Smooth muscle cell (in vitro differentiated cells): ENCODE measurements at regions not wholly inside any gene's neighbourhood (a gene's known extent, or its start where the extent isn't known, plus 50 kb on each side); places are given as distances from the start of the nearest gene placed in this dataset.

Source experiments
- DNase-seq: peaks from one replicate; lab custom pipeline; 2025; ENCODE audit not compliant: unreplicated experiment; lab: John Stamatoyannopoulos, UW
- H2AFZ ChIP-seq: fragments of 200-600 bp; sonication (generic); 2 replicates; pipeline ENCODE4 v1.6.0; 2016; ENCODE audit warnings: antibody characterized with exemption, low read depth, mild to moderate bottlenecking
- H3F3A ChIP-seq: fragments of 200-600 bp; sonication (generic); 2 replicates; pipeline ENCODE4 v1.6.0; 2017; ENCODE audit warnings: antibody characterized with exemption, low read depth
- H3K27ac ChIP-seq: fragments of 200-600 bp; sonication (generic); 2 replicates; pipeline ENCODE4 v1.5.1; 2016; ENCODE audit warnings: low read depth, mild to moderate bottlenecking
- H3K27me3 ChIP-seq: fragments of 200-600 bp; sonication (generic); 2 replicates; pipeline ENCODE4 v1.6.1; 2016; ENCODE audit warnings: low read depth, mild to moderate bottlenecking
- H3K36me3 ChIP-seq: fragments of 200-600 bp; sonication (generic); 2 replicates; pipeline ENCODE4 v1.5.1; 2016; ENCODE audit warnings: low read depth
- H3K4me1 ChIP-seq: fragments of 200-600 bp; sonication (generic); 2 replicates; pipeline ENCODE4 v1.5.1; 2016; ENCODE audit warnings: low read depth
- H3K4me2 ChIP-seq: fragments of 200-600 bp; sonication (generic); 2 replicates; pipeline ENCODE4 v1.6.0; 2016; ENCODE audit warnings: mild to moderate bottlenecking
- H3K4me3 ChIP-seq: fragments of 200-600 bp; sonication (generic); 2 replicates; pipeline ENCODE4 v1.5.1; 2016; ENCODE audit warnings: mild to moderate bottlenecking
- H3K79me2 ChIP-seq: fragments of 200-600 bp; sonication (generic); 2 replicates; pipeline ENCODE4 v1.6.0; 2016; ENCODE audit warnings: low read depth, mild to moderate bottlenecking
- H3K9ac ChIP-seq: fragments of 200-600 bp; sonication (generic); 2 replicates; pipeline ENCODE4 v1.6.0; 2016; ENCODE audit warnings: low read depth
- H3K9me3 ChIP-seq: fragments of 200-600 bp; sonication (generic); replicated peaks from 2 replicates; pipeline ENCODE4 v1.5.1; 2016; ENCODE audit warnings: low read depth
- H4K20me1 ChIP-seq: fragments of 200-600 bp; sonication (generic); 2 replicates; pipeline ENCODE4 v1.6.0; 2016; ENCODE audit warnings: low read depth
- CTCF ChIP-seq: fragments of 200-600 bp; sonication (generic); IDR thresholded peaks from 2 replicates; pipeline ENCODE4 v1.5.1; 2017; ENCODE audit warnings: borderline replicate concordance, mild to moderate bottlenecking, antibody characterized with exemption; ENCODE audit not compliant: insufficient read depth, poor library complexity, severe bottlenecking
- WGBS: methylation state at CpG from one replicate; pipeline ENCODE4 v1.1.7; 2016; ENCODE audit warnings: low lambda C conversion rate; 5-methylcytosine and 5-hydroxymethylcytosine counted together

- H3K27ac ChIP-seq = no peak overlapping the region
- H3K27me3 ChIP-seq = no peaks in the 10 kb centered on the region
- 43% methylated on average over 13 of the region's 13 CpGs for WGBS
- no peak for DNase-seq
- no peaks in the 10 kb centered on the region for H3K36me3 ChIP-seq
- no peak overlapping the region for H3K4me3 ChIP-seq
- H3K79me2 ChIP-seq = no peaks in the 10 kb centered on the region
- H3K9ac ChIP-seq = no peak overlapping the region
- H2AFZ ChIP-seq = no peak overlapping the region
- H3F3A ChIP-seq = no peaks in the 10 kb centered on the region
- H3K4me2 ChIP-seq = no peak overlapping the region
- no peaks in the 10 kb centered on the region for H4K20me1 ChIP-seq
- peak; percentile 72 for TF ChIP-seq CTCF
- no peaks in the 10 kb centered on the region for H3K4me1 ChIP-seq
- no peaks in the 10 kb centered on the region for H3K9me3 ChIP-seq
Measured at GRCh38 chr3:5304789-5305683, 117.5 kb downstream of the EDEM1 start.

GRCh38 chr3:5305684-5305989, 118.1 kb downstream of the EDEM1 start:
- no peak overlapping the region for H3K27ac ChIP-seq
- H3K36me3 ChIP-seq = no peaks in the 10 kb centered on the region
- no peaks in the 10 kb centered on the region for H3K79me2 ChIP-seq
- no peak for TF ChIP-seq CTCF
- H3K27me3 ChIP-seq = no peaks in the 10 kb centered on the region
- 76% methylated on average over 3 of the region's 3 CpGs for WGBS
- H3K4me2 ChIP-seq = no peak overlapping the region
- H3F3A ChIP-seq = no peaks in the 10 kb centered on the region
- H4K20me1 ChIP-seq = no peaks in the 10 kb centered on the region
- no peaks in the 10 kb centered on the region for H3K9me3 ChIP-seq
- no peak overlapping the region for H3K4me3 ChIP-seq
- no peak overlapping the region for H3K9ac ChIP-seq
- no peaks in the 10 kb centered on the region for H3K4me1 ChIP-seq
- H2AFZ ChIP-seq = no peak overlapping the region
- DNase-seq = no peak

GRCh38 chr3:5309171-5309570, 121.7 kb downstream of the EDEM1 start:
- H3K9ac ChIP-seq = no peak overlapping the region
- TF ChIP-seq CTCF = no peak
- H3K9me3 ChIP-seq = no peaks in the 10 kb centered on the region
- no peaks in the 10 kb centered on the region for H3K4me1 ChIP-seq
- H3F3A ChIP-seq = no peaks in the 10 kb centered on the region
- 80% methylated on average over 4 of the region's 4 CpGs for WGBS
- no peaks in the 10 kb centered on the region for H3K27me3 ChIP-seq
- H3K4me2 ChIP-seq = no peak overlapping the region
- no peak overlapping the region for H3K27ac ChIP-seq
- H3K4me3 ChIP-seq = no peak overlapping the region
- no peak for DNase-seq
- H2AFZ ChIP-seq = no peak overlapping the region
- no peaks in the 10 kb centered on the region for H4K20me1 ChIP-seq
- no peaks in the 10 kb centered on the region for H3K79me2 ChIP-seq
- no peaks in the 10 kb centered on the region for H3K36me3 ChIP-seq

GRCh38 chr3:5309602-5310001, 122.1 kb downstream of the EDEM1 start:
- Histone ChIP-seq H3K36me3 (no peaks in the 10 kb centered on the region), H3F3A (no peaks in the 10 kb centered on the region), H3K27me3 (no peaks in the 10 kb centered on the region), H4K20me1 (no peaks in the 10 kb centered on the region), H3K9me3 (no peaks in the 10 kb centered on the region), H3K79me2 (no peaks in the 10 kb centered on the region), H3K9ac (no peak overlapping the region), H3K27ac (no peak overlapping the region), H3K4me1 (no peaks in the 10 kb centered on the region), H3K4me2 (no peak overlapping the region), H3K4me3 (no peak overlapping the region), H2AFZ (no peak overlapping the region)
- 73% methylated on average over 3 of the region's 3 CpGs for WGBS
- no peak for DNase-seq
- no peak for TF ChIP-seq CTCF
